HL-60 (cell line): ENCODE measurements at regions not wholly inside any gene's neighbourhood (a gene's known extent, or its start where the extent isn't known, plus 50 kb on each side); places are given as distances from the start of the nearest gene placed in this dataset.

ENCODE experiments used
- CTCF ChIP-seq: IDR thresholded peaks from one replicate; pipeline ENCODE4 v1.5.1; 2011; ENCODE audit warnings: low read length, control low read depth, inconsistent platforms; ENCODE audit not compliant: insufficient read depth
- GABPA ChIP-seq: IDR thresholded peaks from 2 replicates; pipeline ENCODE4 v1.6.1; 2012; ENCODE audit warnings: low read depth
- POLR2AphosphoS5 ChIP-seq: IDR thresholded peaks from 2 replicates; pipeline ENCODE4 v1.6.1; 2012; ENCODE audit warnings: low read depth
- REST ChIP-seq: IDR thresholded peaks from 2 replicates; pipeline ENCODE4 v1.6.1; 2012; ENCODE audit warnings: low read depth; ENCODE audit not compliant: insufficient replicate concordance

- no peak for TF ChIP-seq CTCF
- TF ChIP-seq POLR2AphosphoS5, result no peak
- no peak for TF ChIP-seq GABPA
- TF ChIP-seq REST, result no peak
These were observed 225.6 kb downstream of the MAP2K6 start for GRCh38 chr17:69640073-69640472.
